Left cardiac atrium (tissue), 4 donors: ENCODE measurements at regions not wholly inside any gene's neighbourhood (a gene's known extent, or its start where the extent isn't known, plus 50 kb on each side); places are given as distances from the start of the nearest gene placed in this dataset.

Experiments used
- ATAC-seq, 2 donors: fragments of 200-7000 bp; cut with Tn5 transposase; one replicate each; pipeline ENCODE4 v1.9.1; 2020; ENCODE audit warnings: mild to moderate bottlenecking in 2 of 2, moderate library complexity in 2 of 2
- DNase-seq: peaks from one replicate; pipeline ENCODE4 v3.0.0-alpha.2; 2020
- intact Hi-C, 2 donors: fragments of 100-400 bp; cut with DNase I; formaldehyde crosslinking; loops; one replicate each; pipeline versions ENCODE4 v1.14.1 to v1.15.1; 2022 to 2023
- donor health status: DM: no; HTN: yes; CAD: no.
- donor health status: DM: no; HTN: yes; CAD: no; lungs with severe emphysema.
- donor health status: DM: yes; HTN: yes; CAD: no.
- donor health status: Dilated cardiomyopathy.

GRCh38 chr11:15371533-15371932 lies 256.8 kb downstream of the INSC start:
- no peak for ATAC-seq
- intact Hi-C loops: no loop called here
- no peak for DNase-seq

- intact Hi-C loops: no loop called here
- ATAC-seq (no peak), DNase-seq (no peak)
Observed at GRCh38 chr11:15374418-15374817, 259.7 kb downstream of the INSC start.

- intact Hi-C loops: no loop called here
- no peak for DNase-seq
- ATAC-seq: no peak
Observed at GRCh38 chr11:15378941-15379340, 264.2 kb downstream of the INSC start.

GRCh38 chr11:15379483-15379882 lies 264.8 kb downstream of the INSC start:
- ATAC-seq: no peak
- intact Hi-C loops: no loop called here
- DNase-seq: no peak

- intact Hi-C loops: no loop called here
- ATAC-seq (no peak), DNase-seq (no peak)
Observed at GRCh38 chr11:15390857-15391256, 276.1 kb downstream of the INSC start.

GRCh38 chr11:15396778-15397177 lies 282.1 kb downstream of the INSC start:
- ATAC-seq (no peak), DNase-seq (no peak)
- intact Hi-C loops: no loop called here

- peak in 1 of 2 donors; percentile 67 for ATAC-seq
Observed at GRCh38 chr11:15406851-15407351, 292.2 kb downstream of the INSC start.

GRCh38 chr11:15412054-15412453 lies 297.3 kb downstream of the INSC start:
- DNase-seq: no peak
- ATAC-seq: no peak
- intact Hi-C loops: no loop called here

More at GRCh38 chr11:15406851-15407351, 292.2 kb downstream of the INSC start:
- intact Hi-C loops: no loop called here
- DNase-seq: no peak

GRCh38 chr11:15418921-15419320 lies 304.2 kb downstream of the INSC start:
- intact Hi-C loops: no loop called here
- DNase-seq: no peak
- peak in 1 of 2 donors; percentile 89 for ATAC-seq

- intact Hi-C loops: no loop called here
- ATAC-seq (no peak), DNase-seq (no peak)
Observed at GRCh38 chr11:15419696-15420095, 305.0 kb downstream of the INSC start.

- ATAC-seq: no peak
- DNase-seq: no peak
- intact Hi-C loops: no loop called here
Observed at GRCh38 chr11:15430381-15430780, 315.7 kb downstream of the INSC start.

- no peak for DNase-seq
- intact Hi-C loops: no loop called here
- no peak for ATAC-seq
Observed at GRCh38 chr11:15434529-15434928, 319.8 kb downstream of the INSC start.

GRCh38 chr11:15446315-15446714 lies 331.6 kb downstream of the INSC start:
- ATAC-seq (no peak), DNase-seq (no peak)

GRCh38 chr11:15446929-15447328 lies 332.2 kb downstream of the INSC start:
- ATAC-seq (no peak), DNase-seq (no peak)
- intact Hi-C loops: no loop called here

More at GRCh38 chr11:15446315-15446714, 331.6 kb downstream of the INSC start:
- intact Hi-C loops: no loop called here

- no peak for DNase-seq
- intact Hi-C loops: no loop called here
- ATAC-seq: no peak
Observed at GRCh38 chr11:15451713-15452112, 337.0 kb downstream of the INSC start.

- no peak for ATAC-seq
- no peak for DNase-seq
- intact Hi-C loops: no loop called here
Observed at GRCh38 chr11:15453211-15453765, 338.6 kb downstream of the INSC start.

GRCh38 chr11:15468466-15468865 lies 353.7 kb downstream of the INSC start:
- ATAC-seq (no peak), DNase-seq (no peak)
- intact Hi-C loops: no loop called here

GRCh38 chr11:15471048-15471894 lies 356.5 kb downstream of the INSC start:
- DNase-seq: no peak
- intact Hi-C loops: no loop called here
- ATAC-seq: no peak

- DNase-seq (no peak), ATAC-seq (peak in 1 of 2 donors; percentile 45)
- intact Hi-C loops: no loop called here
Observed at GRCh38 chr11:15471895-15472799, 357.4 kb downstream of the INSC start.
